NT2/D1 (cell line): ENCODE measurements at regions not wholly inside any gene's neighbourhood (a gene's known extent, or its start where the extent isn't known, plus 50 kb on each side); places are given as distances from the start of the nearest gene placed in this dataset.

Experiments
- DNase-seq: peaks from one replicate; pipeline ENCODE4 v3.0.0-alpha.2; 2011; ENCODE audit warnings: low read depth, low spot score
- H3K27me3 ChIP-seq: 2 replicates; pipeline ENCODE4 v1.6.0; 2011; ENCODE audit warnings: mild to moderate bottlenecking; ENCODE audit not compliant: insufficient read length, insufficient read depth
- H3K36me3 ChIP-seq: 2 replicates; pipeline ENCODE4 v1.6.1; 2011; ENCODE audit warnings: mild to moderate bottlenecking, low read length, mixed read lengths; ENCODE audit not compliant: insufficient read depth, insufficient read length
- H3K4me1 ChIP-seq: 2 replicates; pipeline ENCODE4 v1.5.1; 2011; ENCODE audit not compliant: insufficient read depth, insufficient read length
- H3K4me3 ChIP-seq: 2 replicates; pipeline ENCODE4 v1.5.1; 2011; ENCODE audit warnings: low read depth; ENCODE audit not compliant: insufficient read length
- H3K9ac ChIP-seq: 2 replicates; pipeline ENCODE4 v1.6.0; 2011; ENCODE audit warnings: low read depth; ENCODE audit not compliant: insufficient read length
- H3K9me3 ChIP-seq: 2 replicates; pipeline ENCODE4 v1.5.1; 2011; ENCODE audit warnings: mild to moderate bottlenecking, low read length; ENCODE audit not compliant: insufficient read depth
- SUZ12 ChIP-seq: IDR thresholded peaks from 2 replicates; pipeline ENCODE4 v1.6.1; 2011; ENCODE audit not compliant: insufficient read length, insufficient read depth; ENCODE audit errors: extremely low read depth
- YY1 ChIP-seq: IDR thresholded peaks from 2 replicates; pipeline ENCODE4 v1.6.1; 2011; ENCODE audit not compliant: insufficient read length, insufficient read depth
- ZNF274 ChIP-seq: IDR thresholded peaks from 2 replicates; pipeline ENCODE4 v1.6.1; 2011; ENCODE audit warnings: mild to moderate bottlenecking, low read depth, low read length

DNA sequence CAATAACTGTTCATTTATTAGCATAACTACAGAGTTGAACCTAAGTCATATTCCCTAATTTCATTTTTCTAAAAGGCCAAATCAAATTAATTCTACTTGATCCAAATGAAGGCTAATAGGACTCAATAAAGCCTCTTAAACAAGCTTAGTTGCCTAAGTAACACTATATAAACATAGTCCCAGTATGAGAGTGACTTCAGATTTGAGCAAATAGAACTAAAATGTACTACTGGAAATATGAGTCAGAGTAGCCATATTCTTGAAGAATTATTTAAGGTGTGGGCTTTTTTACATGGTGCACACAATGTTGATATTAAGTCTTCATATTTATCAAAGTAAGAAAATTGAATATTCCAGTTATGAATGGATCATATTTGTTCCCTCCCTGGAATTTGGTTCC is 872.3 kb downstream of the MAT2B start:
- Histone ChIP-seq H3K9ac (no peak overlapping the region), H3K4me1 (no peaks in the 10 kb centered on the region), H3K4me3 (no peak overlapping the region), H3K9me3 (no peaks in the 10 kb centered on the region), H3K27me3 (no peaks in the 10 kb centered on the region), H3K36me3 (no peaks in the 10 kb centered on the region)
- no peak for TF ChIP-seq YY1
- no peak for DNase-seq

DNA sequence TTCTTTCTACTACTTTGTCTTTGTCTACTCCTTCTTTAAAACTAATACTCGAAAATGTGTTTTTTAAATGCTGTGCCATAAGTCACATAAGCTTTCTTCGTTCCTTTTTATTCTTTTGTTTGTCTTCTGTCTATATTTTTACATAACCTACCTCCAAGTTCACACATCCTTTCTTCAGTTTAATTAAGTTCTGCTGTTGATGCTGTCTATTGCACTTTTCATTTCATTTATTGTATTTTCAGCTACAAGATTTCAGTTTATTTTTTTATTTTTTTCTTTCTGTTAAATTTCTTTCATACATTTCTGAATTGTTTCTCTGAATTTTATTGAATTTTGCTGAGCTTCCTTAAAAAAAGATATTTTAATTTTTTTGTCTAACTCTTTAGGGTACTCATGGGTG is 878.2 kb downstream of the MAT2B start:
- no peaks in the 10 kb centered on the region for H3K9me3 ChIP-seq
- no peak overlapping the region for H3K4me3 ChIP-seq
- no peak overlapping the region for H3K9ac ChIP-seq
- no peaks in the 10 kb centered on the region for H3K36me3 ChIP-seq
- H3K27me3 ChIP-seq = no peaks in the 10 kb centered on the region
- TF ChIP-seq YY1 = no peak
- TF ChIP-seq SUZ12 = no peak
- no peak for TF ChIP-seq ZNF274
- H3K4me1 ChIP-seq = no peaks in the 10 kb centered on the region
- DNase-seq = no peak

DNA sequence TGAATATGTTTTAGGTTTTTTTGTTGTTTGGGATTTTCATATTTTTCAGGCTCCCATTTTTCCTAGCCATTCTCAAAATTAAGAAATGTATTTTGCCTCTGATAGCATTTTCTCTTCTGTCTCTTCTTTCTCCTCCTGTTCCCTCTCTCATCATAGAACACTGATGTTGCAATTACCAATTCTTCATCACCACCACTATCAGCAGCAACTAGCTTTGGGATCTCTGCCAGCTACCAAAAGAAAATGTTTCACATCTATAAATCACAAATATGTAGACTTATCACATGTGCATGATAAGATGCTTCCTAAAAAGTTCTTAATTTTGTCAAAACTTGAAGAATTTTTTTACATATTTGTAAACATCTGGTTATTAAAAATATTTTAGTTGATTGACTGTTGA is 887.1 kb downstream of the MAT2B start:
- TF ChIP-seq ZNF274 = no peak
- no peak for TF ChIP-seq YY1
- TF ChIP-seq SUZ12 = no peak
- H3K27me3 ChIP-seq = no peaks in the 10 kb centered on the region
- no peaks in the 10 kb centered on the region for H3K36me3 ChIP-seq
- no peak overlapping the region for H3K4me3 ChIP-seq
- no peaks in the 10 kb centered on the region for H3K9me3 ChIP-seq
- DNase-seq = no peak
- no peak overlapping the region for H3K9ac ChIP-seq
- no peaks in the 10 kb centered on the region for H3K4me1 ChIP-seq

DNA sequence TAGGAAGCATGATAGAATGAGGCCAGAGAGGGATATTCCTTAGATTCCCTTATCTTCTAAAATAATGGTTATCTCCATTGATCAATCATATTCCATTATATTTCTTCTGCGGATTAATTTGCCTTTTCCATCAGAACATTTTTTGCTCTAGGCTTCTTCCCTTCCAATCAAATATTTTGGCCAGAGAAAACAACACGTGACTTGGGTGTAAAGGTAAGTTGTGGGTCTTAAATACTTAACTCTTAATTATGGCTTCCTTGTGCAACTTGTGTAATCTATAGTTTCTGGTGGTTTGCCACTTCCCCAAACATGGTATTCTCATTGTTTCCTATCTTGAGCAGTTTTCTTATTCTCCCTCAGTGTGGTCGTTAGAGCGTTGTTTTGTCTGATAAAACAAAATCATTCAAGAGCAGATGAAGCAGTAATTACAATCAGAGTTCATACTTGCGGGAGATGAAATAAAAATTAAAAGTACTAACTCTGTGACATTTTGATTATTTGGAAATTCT is 889.3 kb downstream of the MAT2B start:
- TF ChIP-seq SUZ12 = no peak
- no peak for TF ChIP-seq ZNF274
- TF ChIP-seq YY1 = no peak
- H3K9ac ChIP-seq = no peak overlapping the region
- no peak for DNase-seq
- H3K27me3 ChIP-seq = no peaks in the 10 kb centered on the region
- no peak overlapping the region for H3K4me3 ChIP-seq
- H3K36me3 ChIP-seq = no peaks in the 10 kb centered on the region
- H3K9me3 ChIP-seq = no peaks in the 10 kb centered on the region
- H3K4me1 ChIP-seq = no peaks in the 10 kb centered on the region

DNA sequence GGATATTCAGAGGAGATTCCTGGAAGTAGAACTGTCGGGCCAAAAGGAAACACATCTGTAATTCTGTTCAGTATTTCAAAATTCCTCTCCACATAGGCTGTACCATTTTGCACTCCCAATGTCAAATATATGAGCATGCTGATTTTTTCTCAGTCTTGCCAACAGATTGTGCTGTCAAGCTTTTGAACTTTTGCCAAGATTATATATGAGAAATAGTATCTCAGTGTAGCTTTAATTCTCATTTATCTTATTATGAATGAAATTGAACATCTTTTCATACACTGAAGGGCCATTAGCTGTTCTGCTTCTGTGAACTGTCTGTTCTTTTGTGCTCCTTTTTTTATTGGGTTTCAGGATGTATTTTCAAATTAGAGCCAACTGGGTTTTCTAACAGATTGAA is 907.1 kb downstream of the MAT2B start:
- Histone ChIP-seq H3K9me3 (no peaks in the 10 kb centered on the region), H3K36me3 (no peaks in the 10 kb centered on the region), H3K4me1 (no peaks in the 10 kb centered on the region), H3K27me3 (no peaks in the 10 kb centered on the region), H3K9ac (no peak overlapping the region), H3K4me3 (no peak overlapping the region)
- no peak for TF ChIP-seq YY1
- TF ChIP-seq SUZ12 = no peak
- TF ChIP-seq ZNF274 = no peak
- no peak for DNase-seq

DNA sequence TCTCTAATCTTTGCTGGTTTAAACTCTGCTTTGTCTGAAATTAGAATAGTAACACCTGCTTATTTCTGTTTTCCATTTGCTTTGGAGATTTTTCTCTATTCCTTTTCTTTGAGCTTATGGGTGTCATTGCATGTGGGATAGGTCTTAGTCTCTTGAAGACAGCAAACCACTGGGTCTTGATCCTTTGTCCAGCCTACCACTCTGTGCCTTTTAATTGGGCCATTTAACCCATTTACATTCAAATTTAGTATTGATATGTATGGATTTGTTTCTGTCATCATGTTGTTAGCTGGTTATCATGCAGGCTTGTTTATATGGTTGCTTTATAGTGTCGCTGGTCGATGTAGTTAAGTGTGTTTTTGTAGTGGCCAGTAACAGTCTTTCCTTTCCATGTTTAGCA is 914.7 kb downstream of the MAT2B start:
- Histone ChIP-seq H3K9ac (no peak overlapping the region), H3K27me3 (no peaks in the 10 kb centered on the region), H3K9me3 (peaks cover 12% of the 10 kb centered on the region), H3K4me3 (no peak overlapping the region), H3K4me1 (no peaks in the 10 kb centered on the region), H3K36me3 (no peaks in the 10 kb centered on the region)
- DNase-seq = no peak
- TF ChIP-seq ZNF274 (no peak), SUZ12 (no peak), YY1 (no peak)

DNA sequence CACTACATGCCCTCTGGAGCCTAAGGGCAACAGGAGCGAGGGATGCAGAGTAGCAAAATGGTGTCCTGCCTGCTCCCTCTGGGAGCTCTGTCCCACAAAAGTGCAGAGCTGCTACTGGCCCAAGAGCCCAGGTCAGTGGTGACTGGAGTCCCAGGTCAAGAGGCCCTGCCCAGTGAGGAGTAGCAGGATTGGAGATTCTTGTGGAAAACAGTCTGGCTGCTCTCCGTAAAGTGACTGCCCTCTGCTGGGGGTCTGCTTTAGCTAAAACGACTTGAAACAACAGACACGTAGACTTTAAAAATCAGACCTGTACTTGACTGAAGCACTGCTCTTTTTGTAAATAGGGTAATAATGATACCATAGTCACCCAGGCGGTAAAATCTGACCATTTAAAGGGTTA is 917.0 kb downstream of the MAT2B start:
- H3K9ac ChIP-seq = no peak overlapping the region
- TF ChIP-seq ZNF274 = no peak
- TF ChIP-seq SUZ12 = no peak
- TF ChIP-seq YY1 = no peak
- DNase-seq = peak; percentile 42
- H3K4me1 ChIP-seq = no peaks in the 10 kb centered on the region
- no peak overlapping the region for H3K4me3 ChIP-seq
- peaks cover 12% of the 10 kb centered on the region for H3K9me3 ChIP-seq
- no peaks in the 10 kb centered on the region for H3K27me3 ChIP-seq
- H3K36me3 ChIP-seq = no peaks in the 10 kb centered on the region
